NT2/D1 (cell line): ENCODE measurements at regions not wholly inside any gene's neighbourhood (a gene's known extent, or its start where the extent isn't known, plus 50 kb on each side); places are given as distances from the start of the nearest gene placed in this dataset.

Source experiments
- DNase-seq: peaks from one replicate; pipeline ENCODE4 v3.0.0-alpha.2; 2011; ENCODE audit warnings: low read depth, low spot score
- H3K27me3 ChIP-seq: 2 replicates; pipeline ENCODE4 v1.6.0; 2011; ENCODE audit warnings: mild to moderate bottlenecking; ENCODE audit not compliant: insufficient read length, insufficient read depth
- H3K36me3 ChIP-seq: 2 replicates; pipeline ENCODE4 v1.6.1; 2011; ENCODE audit warnings: mild to moderate bottlenecking, low read length, mixed read lengths; ENCODE audit not compliant: insufficient read depth, insufficient read length
- H3K4me1 ChIP-seq: 2 replicates; pipeline ENCODE4 v1.5.1; 2011; ENCODE audit not compliant: insufficient read depth, insufficient read length
- H3K4me3 ChIP-seq: 2 replicates; pipeline ENCODE4 v1.5.1; 2011; ENCODE audit warnings: low read depth; ENCODE audit not compliant: insufficient read length
- H3K9ac ChIP-seq: 2 replicates; pipeline ENCODE4 v1.6.0; 2011; ENCODE audit warnings: low read depth; ENCODE audit not compliant: insufficient read length
- H3K9me3 ChIP-seq: 2 replicates; pipeline ENCODE4 v1.5.1; 2011; ENCODE audit warnings: mild to moderate bottlenecking, low read length; ENCODE audit not compliant: insufficient read depth
- SUZ12 ChIP-seq: IDR thresholded peaks from 2 replicates; pipeline ENCODE4 v1.6.1; 2011; ENCODE audit not compliant: insufficient read length, insufficient read depth; ENCODE audit errors: extremely low read depth
- YY1 ChIP-seq: IDR thresholded peaks from 2 replicates; pipeline ENCODE4 v1.6.1; 2011; ENCODE audit not compliant: insufficient read length, insufficient read depth
- ZNF274 ChIP-seq: IDR thresholded peaks from 2 replicates; pipeline ENCODE4 v1.6.1; 2011; ENCODE audit warnings: mild to moderate bottlenecking, low read depth, low read length

DNA sequence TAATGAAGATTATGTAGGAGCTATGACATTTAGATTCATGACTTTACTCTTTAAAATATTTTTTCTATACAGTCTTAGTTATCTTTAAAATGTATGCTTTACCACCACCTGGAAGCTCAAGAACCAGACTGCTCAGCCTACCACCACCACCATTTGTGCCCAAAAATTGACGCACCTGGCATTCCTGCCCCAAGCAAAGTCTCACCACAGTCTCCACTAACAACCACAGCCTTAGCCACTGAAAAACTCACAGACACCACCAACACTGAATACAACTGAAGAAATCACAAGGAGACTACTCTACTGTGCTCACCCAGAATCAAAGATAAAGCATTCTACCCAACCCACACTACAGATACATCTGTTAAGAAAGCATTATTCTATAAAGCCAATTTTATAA lies 201.9 kb upstream of the PDE10A start:
- no peaks in the 10 kb centered on the region for H3K4me1 ChIP-seq
- no peaks in the 10 kb centered on the region for H3K27me3 ChIP-seq
- no peaks in the 10 kb centered on the region; the same call in 1 of the 2 replicates for H3K9me3 ChIP-seq
- no peak overlapping the region for H3K9ac ChIP-seq
- H3K4me3 ChIP-seq, result no peak overlapping the region
- no peak for DNase-seq
- no peaks in the 10 kb centered on the region for H3K36me3 ChIP-seq
- no peak for TF ChIP-seq ZNF274
- no peak for TF ChIP-seq SUZ12
- no peak for TF ChIP-seq YY1

DNA sequence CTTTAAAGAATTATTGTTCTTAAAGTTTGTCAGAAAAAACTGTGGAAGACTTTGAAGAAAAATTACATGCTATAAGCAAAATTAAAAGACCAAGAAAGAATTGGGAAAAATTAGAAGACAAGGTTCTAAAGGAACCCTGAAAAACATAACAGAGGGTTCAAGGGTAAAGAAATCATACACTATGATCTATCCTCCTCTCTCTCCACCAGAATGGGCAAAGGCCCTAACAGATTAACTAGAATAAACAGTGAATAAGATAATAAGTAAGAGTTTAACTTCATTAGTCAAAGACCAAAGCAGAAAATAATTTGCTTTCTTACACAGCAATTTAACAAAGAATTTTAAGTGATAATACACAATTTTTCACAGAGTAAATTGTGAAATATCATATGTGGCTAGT lies 201.2 kb upstream of the PDE10A start:
- Histone ChIP-seq H3K9ac (no peak overlapping the region), H3K36me3 (no peaks in the 10 kb centered on the region), H3K9me3 (no peaks in the 10 kb centered on the region; the same call in 1 of the 2 replicates), H3K4me3 (no peak overlapping the region), H3K27me3 (no peaks in the 10 kb centered on the region), H3K4me1 (no peaks in the 10 kb centered on the region)
- TF ChIP-seq YY1 (no peak), ZNF274 (no peak), SUZ12 (no peak)
- no peak for DNase-seq

DNA sequence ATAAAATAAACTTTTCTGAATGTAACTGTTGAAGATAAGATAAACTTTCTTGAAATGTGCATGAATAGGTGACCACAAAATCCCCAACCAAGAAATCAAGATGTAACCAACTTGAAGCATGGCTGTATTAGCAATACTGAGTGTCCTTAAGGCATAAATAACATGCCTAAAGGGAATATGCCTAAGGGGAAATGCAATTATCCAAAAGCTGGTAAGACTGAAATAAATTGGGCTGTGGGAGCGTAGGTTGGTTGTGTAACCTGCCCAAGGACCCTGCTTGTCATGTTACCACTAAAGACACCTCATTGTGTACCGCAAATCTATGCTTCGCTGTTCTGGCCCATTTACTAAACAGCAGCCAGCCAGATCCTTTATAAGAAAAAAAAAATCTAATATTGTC lies 200.8 kb upstream of the PDE10A start:
- Histone ChIP-seq H3K27me3 (no peaks in the 10 kb centered on the region), H3K9ac (no peak overlapping the region), H3K4me1 (no peaks in the 10 kb centered on the region), H3K4me3 (no peak overlapping the region), H3K9me3 (no peaks in the 10 kb centered on the region; the same call in 1 of the 2 replicates), H3K36me3 (no peaks in the 10 kb centered on the region)
- no peak for DNase-seq
- TF ChIP-seq ZNF274 (no peak), SUZ12 (no peak), YY1 (no peak)

DNA sequence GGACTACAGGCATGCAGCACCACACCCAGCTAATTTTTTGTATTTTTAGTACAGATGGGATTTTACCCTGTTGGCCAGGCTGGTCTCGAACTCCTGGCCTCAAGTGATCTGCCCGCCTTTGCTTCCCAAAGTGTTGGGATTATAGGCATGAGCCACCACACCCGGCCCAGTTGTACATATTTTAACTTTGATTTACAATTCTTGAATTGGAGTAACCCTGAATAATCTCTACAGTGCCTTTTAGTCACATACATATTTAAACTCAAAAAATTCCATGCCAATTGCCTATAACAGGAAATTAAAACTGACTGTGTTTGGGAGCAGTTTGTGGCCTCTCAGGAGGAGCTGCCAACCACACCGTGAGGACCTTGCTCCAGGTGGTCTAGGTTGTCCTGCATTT lies 199.8 kb upstream of the PDE10A start:
- Histone ChIP-seq H3K27me3 (no peaks in the 10 kb centered on the region), H3K4me3 (no peak overlapping the region), H3K9ac (no peak overlapping the region), H3K36me3 (no peaks in the 10 kb centered on the region), H3K9me3 (no peaks in the 10 kb centered on the region; the same call in 1 of the 2 replicates), H3K4me1 (no peaks in the 10 kb centered on the region)
- TF ChIP-seq SUZ12, result no peak
- TF ChIP-seq ZNF274, result no peak
- TF ChIP-seq YY1, result no peak
- no peak for DNase-seq

DNA sequence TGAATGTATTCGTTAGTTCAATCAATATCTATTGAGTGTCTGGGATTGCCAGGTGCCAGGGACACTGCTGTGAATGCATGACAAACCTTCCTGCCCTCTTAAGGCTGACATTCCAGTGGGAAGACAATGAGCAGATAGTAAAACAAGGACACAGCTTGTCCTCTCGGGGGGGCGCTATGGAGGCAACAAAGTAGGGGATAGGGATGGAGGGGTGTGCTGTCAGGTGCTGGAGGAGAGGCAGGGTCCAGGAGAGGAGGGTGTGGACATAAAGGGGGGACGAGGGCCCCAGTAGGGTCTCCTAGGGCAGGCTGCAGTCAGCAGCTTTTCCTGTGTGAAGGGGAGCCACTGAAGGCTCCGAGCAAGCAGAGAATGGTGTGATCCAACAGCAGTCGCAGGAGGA lies 198.2 kb upstream of the PDE10A start:
- no peak overlapping the region for H3K4me3 ChIP-seq
- H3K4me1 ChIP-seq, result no peaks in the 10 kb centered on the region
- no peaks in the 10 kb centered on the region for H3K9me3 ChIP-seq
- H3K27me3 ChIP-seq, result no peaks in the 10 kb centered on the region
- no peak overlapping the region for H3K9ac ChIP-seq
- DNase-seq, result no peak
- H3K36me3 ChIP-seq, result no peaks in the 10 kb centered on the region
- no peak for TF ChIP-seq SUZ12
- no peak for TF ChIP-seq YY1
- no peak for TF ChIP-seq ZNF274

DNA sequence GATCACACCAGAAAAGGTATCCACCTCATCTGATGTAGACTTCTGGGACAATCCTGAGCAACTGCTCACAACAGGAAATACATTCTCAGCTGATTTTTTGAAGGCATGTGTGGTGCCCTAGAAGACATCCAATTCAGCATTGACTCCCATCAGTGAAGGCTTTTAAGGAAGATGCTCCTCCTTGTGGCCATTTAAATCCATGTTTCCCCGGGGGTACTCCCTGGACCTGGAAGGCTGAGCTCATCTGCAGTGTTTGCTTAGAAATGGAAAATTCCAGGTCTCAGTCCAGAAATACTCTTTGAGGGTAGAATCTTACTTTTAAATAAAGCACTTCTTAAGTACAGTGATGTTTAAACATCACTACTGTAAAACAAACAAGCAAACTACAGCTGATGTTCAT lies 195.5 kb upstream of the PDE10A start:
- Histone ChIP-seq H3K9ac (no peak overlapping the region), H3K9me3 (no peaks in the 10 kb centered on the region), H3K4me3 (no peak overlapping the region), H3K36me3 (no peaks in the 10 kb centered on the region), H3K27me3 (no peaks in the 10 kb centered on the region), H3K4me1 (no peaks in the 10 kb centered on the region)
- no peak for DNase-seq
- TF ChIP-seq ZNF274 (no peak), YY1 (no peak), SUZ12 (no peak)

DNA sequence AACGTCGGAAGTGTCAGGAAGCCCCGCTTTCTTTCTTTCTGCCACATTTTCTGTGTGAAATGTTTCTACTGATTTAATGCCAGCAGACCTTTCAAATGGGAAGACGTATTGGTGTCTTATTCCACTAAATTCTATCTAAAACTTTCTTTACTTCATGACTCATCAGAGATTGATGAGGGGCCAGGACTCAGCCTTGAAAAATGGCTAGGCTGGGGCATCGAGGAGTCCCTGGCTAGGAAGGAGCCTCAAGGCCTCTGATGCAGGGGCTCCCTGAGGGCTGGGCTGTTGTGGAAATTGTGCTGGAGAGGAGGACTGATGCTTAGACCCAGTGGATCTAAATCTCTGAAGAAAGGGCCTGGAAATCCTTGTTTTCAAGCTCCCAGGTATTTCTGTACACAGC lies 192.8 kb upstream of the PDE10A start:
- no peak for DNase-seq
- Histone ChIP-seq H3K27me3 (no peaks in the 10 kb centered on the region), H3K9me3 (no peaks in the 10 kb centered on the region), H3K36me3 (no peaks in the 10 kb centered on the region), H3K4me1 (no peaks in the 10 kb centered on the region), H3K9ac (no peak overlapping the region), H3K4me3 (no peak overlapping the region)
- TF ChIP-seq YY1 (no peak), ZNF274 (no peak), SUZ12 (no peak)
